Heart left ventricle (tissue), 13 donors: ENCODE measurements at regions not wholly inside any gene's neighbourhood (a gene's known extent, or its start where the extent isn't known, plus 50 kb on each side); places are given as distances from the start of the nearest gene placed in this dataset.

ENCODE experiments used
- CTCF ChIP-seq, 12 donors: fragments of 200-600 bp; sonication (generic) in 4 of 12; IDR thresholded peaks; one replicate each; pipeline versions ENCODE4 v1.5.0 to v1.8.0; 2018 to 2022; ENCODE audit warnings: antibody characterized with exemption in 12 of 12, mild to moderate bottlenecking in 5 of 12
- POLR2A ChIP-seq, 2 donors: fragments of 450-650 bp; IDR thresholded peaks; one replicate each; pipeline ENCODE4 v1.6.1; 2017; ENCODE audit warnings: antibody characterized with exemption in 2 of 2, mild to moderate bottlenecking in 2 of 2, moderate library complexity in 2 of 2
- donor health status: ischemic (EF 13 %, LVEDD 7.1; RV severe dilation, severe dysfunction).
- donor health status: DM: no; HTN: yes; CAD: no.
- donor health status: DM: no; HTN: no; CAD: no.
- donor health status: ischemic (EF 25% LVEDD 6.9; RV normal size, moderate dysfunction).
- donor health status: ischemic (EF 25% LVEDD 5.7; RV mildly dilated, moderate dysfunction).
- donor health status: ischemic (EF 35%, LVEDD 5.7; RV mildly dilated, moderate dysfunction).
- donor health status: nonischemic (EF 11% LVEDD 7.7; RV severe dilation, severe dysfunction).
- donor health status: DM: yes; HTN: yes; CAD: no.
- donor health status: PGD.
- donor health status: ischemic (EF 29% LVEDD 5.4; RV normal size, mild dysfunction).
- donor health status: nonischemic (EF 23%, LVEDD 6.1; RV moderate dilation, normal function).

DNA sequence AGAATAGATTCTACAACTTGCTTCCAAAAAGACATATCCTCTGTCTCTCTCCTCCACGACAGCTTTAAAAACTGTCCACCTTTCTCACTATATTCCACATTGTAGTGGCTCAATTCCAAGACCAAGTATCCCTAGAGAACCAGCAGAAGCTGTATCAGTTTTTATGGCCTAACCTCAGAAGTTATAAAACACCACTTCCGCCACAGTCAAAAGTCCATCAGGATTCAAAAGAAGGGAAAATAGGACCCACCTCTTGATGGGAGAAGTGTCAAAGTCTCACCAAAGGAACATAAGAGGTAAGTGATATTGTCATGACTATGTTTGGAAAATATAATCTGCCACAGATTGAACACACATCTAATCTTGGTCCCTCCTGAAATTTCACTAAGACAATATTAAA is 299.2 kb upstream of the RGMB start:
- no peak for TF ChIP-seq POLR2A (IDR thresholded peaks at IDR 0.05)
- TF ChIP-seq CTCF (IDR thresholded peaks at IDR 0.05) = no peak
